Suprapubic skin (tissue), 4 donors: ENCODE measurements at regions not wholly inside any gene's neighbourhood (a gene's known extent, or its start where the extent isn't known, plus 50 kb on each side); places are given as distances from the start of the nearest gene placed in this dataset.

ENCODE experiments used
- DNase-seq, 2 donors: peaks; one replicate each; pipeline ENCODE4 v3.0.0-alpha.2; 2019; ENCODE audit warnings: low spot score in 2 of 2
- H3K27ac ChIP-seq: fragments of 200-600 bp; sonication (generic); one replicate; pipeline ENCODE4 v1.5.1; 2019
- H3K27me3 ChIP-seq: fragments of 200-600 bp; sonication (generic); one replicate; pipeline ENCODE4 v1.5.1; 2019
- H3K36me3 ChIP-seq: fragments of 200-600 bp; sonication (generic); one replicate; pipeline ENCODE4 v1.5.1; 2019
- H3K4me1 ChIP-seq: fragments of 200-600 bp; sonication (generic); one replicate; pipeline ENCODE4 v1.5.1; 2019
- H3K4me3 ChIP-seq: fragments of 200-600 bp; sonication (generic); one replicate; pipeline ENCODE4 v1.5.1; 2019; ENCODE audit warnings: mild to moderate bottlenecking
- H3K9me3 ChIP-seq: fragments of 200-600 bp; sonication (generic); one replicate; pipeline ENCODE4 v1.5.1; 2019
- EP300 ChIP-seq: sonication (generic); formaldehyde crosslinking; IDR thresholded peaks from one replicate; pipeline ENCODE4 v1.6.1; 2017; ENCODE audit warnings: antibody characterized with exemption
- POLR2A ChIP-seq, 2 donors: fragments of 450-650 bp; IDR thresholded peaks; one replicate each; pipeline ENCODE4 v1.6.1; 2017; ENCODE audit warnings: antibody characterized with exemption in 2 of 2, mild to moderate bottlenecking in 2 of 2, moderate library complexity in 2 of 2
- POLR2AphosphoS5 ChIP-seq, 3 donors: sonication (generic); formaldehyde crosslinking; IDR thresholded peaks; one replicate each; pipeline ENCODE4 v1.6.1; 2017; ENCODE audit warnings: antibody characterized with exemption in 3 of 3
- WGBS: methylation state at CpG from one replicate; pipeline ENCODE4 v1.1.5; 2018; 5-methylcytosine and 5-hydroxymethylcytosine counted together
- TF ChIP-seq, protein P1 (sequence below), 2 donors: fragments of 200-600 bp in 1 of 2; fragments of 450-650 bp in 1 of 2; sonication (generic) in 1 of 2; IDR thresholded peaks; one replicate each; pipeline ENCODE4 v1.5.1; 2016 to 2019; ENCODE audit warnings: antibody characterized with exemption in 2 of 2, mild to moderate bottlenecking in 1 of 2, moderate library complexity in 1 of 2

DNA sequence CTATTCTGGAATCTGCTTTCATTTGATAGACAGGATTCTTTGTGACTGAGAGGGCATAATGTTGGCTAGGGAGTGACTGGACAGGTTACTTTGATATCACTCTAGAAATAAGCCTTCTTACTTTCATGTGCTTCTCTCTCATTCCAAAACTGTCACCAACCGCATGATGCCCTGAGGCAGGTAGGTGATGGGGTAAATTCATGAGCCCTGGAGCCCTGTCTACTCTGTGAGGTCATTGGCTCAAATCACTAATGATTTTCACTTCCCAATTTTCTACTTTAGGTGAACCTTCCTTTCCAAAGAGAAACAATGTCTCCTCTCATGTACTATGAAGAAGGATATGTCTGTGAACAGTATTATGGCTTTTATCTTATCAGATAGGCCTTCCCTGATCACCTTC, 596.7 kb downstream of the TUSC7 start:
- no peak for TF ChIP-seq EP300
- TF ChIP-seq POLR2A (IDR thresholded peaks at IDR 0.05) = no peak
- no peak for TF ChIP-seq POLR2AphosphoS5 (IDR thresholded peaks at IDR 0.05)
- TF ChIP-seq, protein P1, sequence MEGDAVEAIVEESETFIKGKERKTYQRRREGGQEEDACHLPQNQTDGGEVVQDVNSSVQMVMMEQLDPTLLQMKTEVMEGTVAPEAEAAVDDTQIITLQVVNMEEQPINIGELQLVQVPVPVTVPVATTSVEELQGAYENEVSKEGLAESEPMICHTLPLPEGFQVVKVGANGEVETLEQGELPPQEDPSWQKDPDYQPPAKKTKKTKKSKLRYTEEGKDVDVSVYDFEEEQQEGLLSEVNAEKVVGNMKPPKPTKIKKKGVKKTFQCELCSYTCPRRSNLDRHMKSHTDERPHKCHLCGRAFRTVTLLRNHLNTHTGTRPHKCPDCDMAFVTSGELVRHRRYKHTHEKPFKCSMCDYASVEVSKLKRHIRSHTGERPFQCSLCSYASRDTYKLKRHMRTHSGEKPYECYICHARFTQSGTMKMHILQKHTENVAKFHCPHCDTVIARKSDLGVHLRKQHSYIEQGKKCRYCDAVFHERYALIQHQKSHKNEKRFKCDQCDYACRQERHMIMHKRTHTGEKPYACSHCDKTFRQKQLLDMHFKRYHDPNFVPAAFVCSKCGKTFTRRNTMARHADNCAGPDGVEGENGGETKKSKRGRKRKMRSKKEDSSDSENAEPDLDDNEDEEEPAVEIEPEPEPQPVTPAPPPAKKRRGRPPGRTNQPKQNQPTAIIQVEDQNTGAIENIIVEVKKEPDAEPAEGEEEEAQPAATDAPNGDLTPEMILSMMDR (IDR thresholded peaks at IDR 0.05) = no peak
- H3K4me3 ChIP-seq = no peak overlapping the region
- no peaks in the 10 kb centered on the region for H3K4me1 ChIP-seq
- no peak overlapping the region for H3K27ac ChIP-seq
- no peaks in the 10 kb centered on the region for H3K27me3 ChIP-seq
- no peak for DNase-seq
- 76% methylated on average over 1 of the region's 1 CpG for WGBS
- no peaks in the 10 kb centered on the region for H3K36me3 ChIP-seq
- H3K9me3 ChIP-seq = no peaks in the 10 kb centered on the region

DNA sequence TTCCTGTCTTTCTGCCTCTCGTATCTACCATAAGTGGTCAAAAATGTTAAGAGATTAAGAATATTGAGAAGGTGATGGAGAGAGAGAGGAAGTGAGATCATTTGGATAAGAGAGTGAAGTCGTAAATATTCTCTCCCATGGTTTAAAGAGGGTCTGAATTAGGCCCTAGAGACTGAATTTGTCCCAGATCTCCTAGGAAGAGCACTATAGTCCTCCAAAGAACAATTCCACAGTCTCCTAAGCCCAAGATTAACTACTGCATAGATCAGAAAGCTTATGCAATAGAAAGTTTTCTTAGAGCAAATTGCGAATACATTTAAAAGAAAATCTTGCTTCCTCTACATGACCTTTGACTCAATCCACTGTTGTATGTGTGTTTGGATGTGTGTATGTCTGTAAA, 598.8 kb downstream of the TUSC7 start:
- WGBS = 67% methylated on average over 3 of the region's 3 CpGs

DNA sequence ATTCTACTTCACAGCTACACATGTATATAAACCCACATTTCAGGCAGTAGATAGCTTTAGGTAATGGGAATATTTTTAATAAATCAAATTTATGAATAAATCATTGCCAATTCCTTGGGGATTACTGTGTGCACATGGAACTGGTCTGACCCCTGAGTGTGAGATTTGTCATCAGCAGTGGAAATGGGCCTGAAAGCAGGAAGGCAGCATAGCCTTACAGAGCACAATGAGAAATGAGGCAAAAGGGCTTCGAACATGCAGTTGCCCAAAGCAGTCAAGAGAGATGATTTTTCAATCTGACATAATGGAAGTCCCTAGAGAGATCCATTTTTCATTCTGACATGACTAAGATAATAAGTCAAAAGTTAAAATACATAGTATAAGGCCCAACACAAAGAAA, 599.2 kb downstream of the TUSC7 start:
- no peaks in the 10 kb centered on the region for H3K4me1 ChIP-seq
- DNase-seq = no peak
- H3K36me3 ChIP-seq = no peaks in the 10 kb centered on the region
- TF ChIP-seq POLR2A (IDR thresholded peaks at IDR 0.05) = no peak
- TF ChIP-seq POLR2AphosphoS5 (IDR thresholded peaks at IDR 0.05) = no peak
- no peak for TF ChIP-seq EP300
- TF ChIP-seq, protein P1 (IDR thresholded peaks at IDR 0.05) = no peak
- no peaks in the 10 kb centered on the region for H3K27me3 ChIP-seq
- 94% methylated on average over 1 of the region's 1 CpG for WGBS
- no peak overlapping the region for H3K27ac ChIP-seq
- no peaks in the 10 kb centered on the region for H3K9me3 ChIP-seq
- H3K4me3 ChIP-seq = no peak overlapping the region

More for the DNA sequence above, 598.8 kb downstream of the TUSC7 start:
- Histone ChIP-seq H3K36me3 (no peaks in the 10 kb centered on the region), H3K27me3 (no peaks in the 10 kb centered on the region), H3K27ac (no peak overlapping the region), H3K4me1 (no peaks in the 10 kb centered on the region), H3K4me3 (no peak overlapping the region), H3K9me3 (no peaks in the 10 kb centered on the region)
- DNase-seq = no peak
- TF ChIP-seq, protein P1 (IDR thresholded peaks at IDR 0.05) = no peak
- no peak for TF ChIP-seq EP300
- TF ChIP-seq POLR2AphosphoS5 (IDR thresholded peaks at IDR 0.05) = no peak
- no peak for TF ChIP-seq POLR2A (IDR thresholded peaks at IDR 0.05)

DNA sequence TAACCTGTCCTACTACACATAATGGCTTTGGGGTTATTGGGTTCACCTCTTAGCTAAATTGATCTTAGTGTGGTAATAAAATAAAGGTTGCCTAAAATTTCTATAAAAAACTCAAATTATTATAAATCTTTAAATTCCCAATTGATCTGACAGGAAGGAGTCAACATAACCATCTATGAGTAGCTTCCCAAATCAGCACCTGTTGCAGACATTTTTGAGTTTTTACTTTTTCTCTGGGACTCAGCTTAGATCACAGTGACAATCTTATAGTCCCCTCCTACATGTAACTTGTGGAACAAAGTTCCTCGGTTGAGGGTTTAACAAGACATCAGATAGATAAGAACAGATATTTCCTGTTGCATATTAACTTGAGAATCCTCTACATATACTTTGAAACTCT, 601.0 kb downstream of the TUSC7 start:
- TF ChIP-seq, protein P1 (IDR thresholded peaks at IDR 0.05) = no peak
- TF ChIP-seq POLR2AphosphoS5 (IDR thresholded peaks at IDR 0.05) (no peak), EP300 (no peak), POLR2A (IDR thresholded peaks at IDR 0.05) (no peak)
- WGBS = 30% methylated on average over 1 of the region's 1 CpG
- H3K36me3 ChIP-seq = no peaks in the 10 kb centered on the region

DNA sequence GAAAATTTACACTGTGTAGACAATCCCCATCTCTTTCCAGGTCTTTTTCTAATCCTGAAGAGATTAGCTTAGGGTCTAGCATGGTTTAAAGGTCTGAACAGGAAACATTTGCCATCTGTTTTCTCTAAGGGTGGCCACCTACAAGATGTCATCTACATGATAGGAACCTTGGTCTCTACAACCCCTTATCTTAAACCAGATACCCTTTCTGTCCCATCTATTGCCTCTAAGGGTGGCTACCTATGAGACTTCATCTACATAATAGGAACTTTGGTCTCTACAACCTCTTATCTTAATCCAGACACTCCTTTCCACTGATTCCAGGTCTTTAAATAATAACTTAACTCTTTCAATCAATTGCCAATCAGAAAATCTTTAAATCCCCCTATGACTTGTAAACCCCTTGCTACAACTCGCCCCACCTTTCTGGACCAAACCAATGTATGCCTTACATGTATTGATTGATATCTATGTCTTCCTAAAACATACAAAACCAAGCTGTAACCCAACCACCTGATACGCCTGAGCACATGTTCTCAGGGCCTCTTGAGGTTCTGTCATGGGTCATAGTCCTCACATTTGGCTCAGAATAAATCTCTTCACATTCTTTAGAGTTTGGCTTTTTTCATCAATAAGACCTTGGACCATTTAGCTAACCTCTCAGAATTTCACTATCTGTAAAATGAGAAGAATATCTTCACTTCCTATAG, 605.0 kb downstream of the TUSC7 start:
- 84% methylated on average over 2 of the region's 2 CpGs for WGBS
- Histone ChIP-seq H3K4me3 (no peak overlapping the region), H3K36me3 (no peaks in the 10 kb centered on the region), H3K9me3 (no peaks in the 10 kb centered on the region), H3K27ac (no peak overlapping the region), H3K27me3 (no peaks in the 10 kb centered on the region), H3K4me1 (no peaks in the 10 kb centered on the region)
- no peak for TF ChIP-seq EP300
- no peak for TF ChIP-seq POLR2A (IDR thresholded peaks at IDR 0.05)
- TF ChIP-seq POLR2AphosphoS5 (IDR thresholded peaks at IDR 0.05) = no peak
- TF ChIP-seq, protein P1 (IDR thresholded peaks at IDR 0.05) = no peak
- no peak for DNase-seq

More for the DNA sequence above, 601.0 kb downstream of the TUSC7 start:
- Histone ChIP-seq H3K4me3 (no peak overlapping the region), H3K4me1 (no peaks in the 10 kb centered on the region), H3K27ac (no peak overlapping the region), H3K27me3 (no peaks in the 10 kb centered on the region), H3K9me3 (no peaks in the 10 kb centered on the region)
- no peak for DNase-seq
